HEK293 (cell line): ENCODE measurements at regions not wholly inside any gene's neighbourhood (a gene's known extent, or its start where the extent isn't known, plus 50 kb on each side); places are given as distances from the start of the nearest gene placed in this dataset.

ENCODE experiments used
- ATF2 ChIP-seq: fragments of 450-650 bp; formaldehyde crosslinking; IDR thresholded peaks from 2 replicates; pipeline ENCODE4 v1.5.1; 2016; ENCODE audit warnings: missing biosample characterization, missing genetic modification characterization, low read depth
- CTCF ChIP-seq: fragments of 450-650 bp; formaldehyde crosslinking; IDR thresholded peaks from 2 replicates; pipeline ENCODE4 v1.5.1; 2016; ENCODE audit warnings: missing biosample characterization, missing genetic modification characterization
- GLIS2 ChIP-seq: fragments of 450-650 bp; formaldehyde crosslinking; IDR thresholded peaks from 2 replicates; pipeline ENCODE4 v1.5.1; 2016; ENCODE audit warnings: missing biosample characterization, missing genetic modification characterization
- OSR2 ChIP-seq: fragments of 450-650 bp; formaldehyde crosslinking; IDR thresholded peaks from 2 replicates; pipeline ENCODE4 v1.5.1; 2016; ENCODE audit warnings: missing biosample characterization, missing genetic modification characterization
- ZNF157 ChIP-seq: fragments of 450-650 bp; formaldehyde crosslinking; IDR thresholded peaks from 2 replicates; pipeline ENCODE4 v1.5.1; 2016; ENCODE audit warnings: missing biosample characterization, missing genetic modification characterization
- ZNF175 ChIP-seq: fragments of 450-650 bp; formaldehyde crosslinking; IDR thresholded peaks from 2 replicates; pipeline ENCODE4 v1.5.1; 2016; ENCODE audit warnings: missing biosample characterization, missing genetic modification characterization
- ZNF214 ChIP-seq: fragments of 450-650 bp; formaldehyde crosslinking; IDR thresholded peaks from 2 replicates; pipeline ENCODE4 v1.5.1; 2017; ENCODE audit warnings: missing biosample characterization, mild to moderate bottlenecking, missing genetic modification characterization, borderline replicate concordance
- ZNF24 ChIP-seq: fragments of 450-650 bp; formaldehyde crosslinking; IDR thresholded peaks from 2 replicates; pipeline ENCODE4 v1.5.1; 2016; ENCODE audit warnings: missing biosample characterization, missing genetic modification characterization
- ZNF302 ChIP-seq: fragments of 450-650 bp; formaldehyde crosslinking; IDR thresholded peaks from 2 replicates; pipeline ENCODE4 v1.5.1; 2016; ENCODE audit warnings: missing biosample characterization, missing genetic modification characterization, low read depth
- ZNF626 ChIP-seq: fragments of 450-650 bp; sonication (Bioruptor Pico); formaldehyde crosslinking; IDR thresholded peaks from 2 replicates; pipeline ENCODE4 v1.5.1; 2018; ENCODE audit warnings: missing biosample characterization, missing genetic modification characterization, inconsistent platforms
- ZNF747 ChIP-seq: fragments of 450-650 bp; formaldehyde crosslinking; IDR thresholded peaks from 2 replicates; pipeline ENCODE4 v1.5.1; 2016; ENCODE audit warnings: missing biosample characterization, missing genetic modification characterization
- ZNF792 ChIP-seq: fragments of 450-650 bp; formaldehyde crosslinking; IDR thresholded peaks from 2 replicates; pipeline ENCODE4 v1.5.1; 2016; ENCODE audit warnings: missing biosample characterization, missing genetic modification characterization

DNA sequence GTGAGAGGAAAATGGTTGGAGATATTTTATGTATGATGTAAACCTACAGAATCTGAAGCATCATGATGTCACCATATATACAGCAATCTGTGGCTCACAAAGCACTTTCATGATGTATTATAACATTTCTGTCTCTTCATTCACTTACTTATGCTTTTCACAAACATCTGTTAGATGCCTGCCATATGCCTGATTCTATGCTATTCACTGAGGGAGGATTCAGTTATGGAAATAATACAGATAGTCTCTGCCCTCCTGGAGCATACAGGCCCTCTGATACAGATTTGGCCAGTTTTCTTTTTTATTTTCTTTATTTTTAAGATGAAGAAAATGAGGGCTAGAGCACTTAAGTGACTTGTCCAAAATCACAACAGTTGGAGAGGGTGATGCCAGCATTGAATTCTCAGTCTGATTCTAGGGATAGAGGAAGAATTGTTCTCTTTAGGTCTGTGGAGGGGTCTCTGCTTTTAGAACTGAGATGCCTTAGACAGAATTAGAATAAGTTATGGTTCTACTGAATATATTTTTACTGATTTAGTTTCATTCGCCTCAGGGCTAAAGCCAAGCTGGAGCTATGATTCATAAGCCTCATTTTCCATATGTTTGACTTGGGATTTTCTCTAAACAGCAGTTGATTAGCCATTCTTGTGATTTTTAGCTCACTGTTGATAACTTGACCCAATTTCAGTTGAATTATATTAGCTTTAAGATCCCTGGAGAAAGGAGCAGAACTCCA is 636.4 kb downstream of the PRELID2 start:
- TF ChIP-seq OSR2 (tag by site-specific recombination) (no peak), ZNF214 (no peak), ATF2 (tag by site-specific recombination) (no peak), ZNF157 (tag by site-specific recombination) (no peak), CTCF (tag by site-specific recombination) (no peak), GLIS2 (tag by site-specific recombination) (no peak), ZNF792 (tag by site-specific recombination) (no peak), ZNF175 (tag by site-specific recombination) (no peak), ZNF24 (no peak), ZNF747 (tag by site-specific recombination) (no peak), ZNF626 (no peak), ZNF302 (tag by site-specific recombination) (no peak)
